ENCODE measurements at regions not wholly inside any gene's neighbourhood (a gene's known extent, or its start where the extent isn't known, plus 50 kb on each side); places are given as distances from the start of the nearest gene placed in this dataset.
"Not testable (repeated sequence)": the region's sequence is repeated elsewhere in the genome, so short reads cannot be mapped to it uniquely, and the experiment has no call there.

DNA sequence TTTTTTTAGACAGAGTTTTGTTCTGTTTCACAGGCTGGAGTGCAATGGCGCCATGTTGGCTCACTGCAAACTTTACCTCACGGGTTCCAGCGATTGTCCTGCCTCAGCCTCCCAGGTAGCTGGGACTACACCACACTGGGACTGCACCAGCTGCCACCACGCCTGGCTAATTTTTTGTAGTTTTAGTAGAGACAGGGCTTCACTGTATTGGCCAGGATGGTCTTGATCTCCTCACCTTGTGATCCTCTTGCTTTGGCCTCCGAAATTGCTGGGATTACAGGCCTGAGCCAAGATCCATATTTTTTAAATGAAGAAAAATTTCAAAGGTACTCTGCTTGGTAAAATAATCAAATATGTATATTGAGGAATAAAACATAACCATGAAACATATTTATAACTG is 195.8 kb upstream of the TPTE start:
- not testable (repeated sequence) for H3K36me3 ChIP-seq, H3K4me1 ChIP-seq, H3K27me3 ChIP-seq, H3K4me3 ChIP-seq, H3K27ac ChIP-seq, ATAC-seq
- WGBS, 2 donors (ENCODE audit: low coverage in 1 of 2): 46 to 69% methylated on average over 5 of the region's 5 CpGs
- H3K9me3 ChIP-seq: peaks cover 0 to 15% (median 0%) of the 10 kb centered on the region in 3 donors

DNA sequence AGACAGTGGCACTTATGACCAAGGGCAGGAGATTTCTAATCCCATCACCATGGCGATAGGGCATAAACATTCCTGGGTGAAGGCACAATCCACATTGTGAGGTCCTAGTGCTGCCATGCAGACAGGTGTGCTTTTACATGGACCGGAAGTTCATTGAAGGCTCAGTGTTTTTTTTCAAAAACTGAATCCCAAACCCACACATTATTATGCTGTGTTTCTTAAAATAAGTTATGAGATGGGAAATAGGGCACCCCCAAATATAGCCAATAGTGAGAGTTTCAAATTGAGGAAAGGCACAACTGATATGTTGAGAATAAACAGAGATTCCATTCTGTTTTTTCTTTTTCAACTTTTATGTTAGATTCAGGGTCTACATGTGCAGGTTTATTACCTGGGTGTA is 195.2 kb upstream of the TPTE start:
- H3K4me3 ChIP-seq, ATAC-seq, H3K27ac ChIP-seq, H3K36me3 ChIP-seq, H3K27me3 ChIP-seq, H3K4me1 ChIP-seq: not testable (repeated sequence)
- WGBS, 2 donors (ENCODE audit: low coverage in 1 of 2): 81 to 84% methylated on average over 2 of the region's 2 CpGs
- H3K9me3 ChIP-seq: peaks cover 0 to 21% (median 0%) of the 10 kb centered on the region in 3 donors

DNA sequence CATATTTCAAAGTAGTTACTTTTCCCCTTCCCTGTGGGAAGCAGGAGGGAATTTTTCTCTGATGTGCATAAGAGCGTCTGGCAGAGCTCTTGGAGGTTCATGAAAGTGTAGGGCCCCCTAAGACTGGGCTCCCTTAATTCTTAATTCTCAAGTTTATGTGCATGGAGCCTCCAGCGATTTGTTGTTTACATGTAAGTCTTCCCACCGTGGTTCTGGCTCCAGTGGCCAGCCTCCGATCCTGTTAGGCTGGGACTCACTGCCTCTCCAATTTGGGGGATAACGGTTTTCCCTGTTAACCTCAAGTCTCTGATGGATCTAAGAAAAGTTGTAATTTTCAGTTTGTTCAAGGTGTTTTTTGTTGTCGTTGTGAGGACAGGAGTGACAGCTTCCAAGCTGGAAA is 192.7 kb upstream of the TPTE start:
- 44 to 54% methylated on average over 6 of the region's 6 CpGs for WGBS, 2 donors (ENCODE audit: low coverage in 1 of 2)

DNA sequence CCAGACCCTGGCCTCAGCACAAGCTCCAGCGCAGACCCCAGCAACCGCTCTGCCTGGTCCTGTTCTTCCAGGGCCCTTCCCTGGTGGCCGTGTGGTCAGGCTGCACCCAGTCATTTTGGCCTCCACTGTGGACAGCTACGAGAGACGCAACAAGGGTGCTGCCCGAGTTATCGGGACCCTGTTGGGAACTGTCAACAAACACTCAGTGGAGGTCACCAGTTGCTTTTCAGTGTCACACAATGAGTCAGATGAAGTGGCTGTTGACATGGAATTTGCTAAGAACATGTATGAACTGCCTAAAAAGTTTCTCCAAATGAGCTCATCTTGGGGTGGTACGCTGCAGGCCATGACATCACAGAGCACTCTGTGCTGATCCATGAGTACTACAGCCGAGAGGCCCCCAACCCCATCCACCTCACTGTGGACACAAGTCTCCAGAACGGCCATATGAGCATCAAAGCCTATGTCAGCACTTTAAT is 190.7 kb upstream of the TPTE start:
- ATAC-seq: peak; percentile 35
- H3K27ac ChIP-seq, H3K4me3 ChIP-seq, H3K4me1 ChIP-seq, H3K36me3 ChIP-seq: not testable (repeated sequence)
- peaks cover 11% of the 10 kb centered on the region for H3K27me3 ChIP-seq
- WGBS, 2 donors (ENCODE audit: low coverage in 1 of 2): 68 to 78% methylated on average over 10 of the region's 10 CpGs
- H3K9me3 ChIP-seq: peaks cover 0 to 28% (median 0%) of the 10 kb centered on the region in 3 donors

More for the DNA sequence above, 192.7 kb upstream of the TPTE start:
- not testable (repeated sequence) for H3K27ac ChIP-seq, H3K4me3 ChIP-seq, H3K4me1 ChIP-seq, ATAC-seq, H3K36me3 ChIP-seq
- Histone ChIP-seq H3K27me3 (peaks cover 11% of the 10 kb centered on the region), H3K9me3 (peaks cover 0 to 28% (median 0%) of the 10 kb centered on the region in 3 donors)

DNA sequence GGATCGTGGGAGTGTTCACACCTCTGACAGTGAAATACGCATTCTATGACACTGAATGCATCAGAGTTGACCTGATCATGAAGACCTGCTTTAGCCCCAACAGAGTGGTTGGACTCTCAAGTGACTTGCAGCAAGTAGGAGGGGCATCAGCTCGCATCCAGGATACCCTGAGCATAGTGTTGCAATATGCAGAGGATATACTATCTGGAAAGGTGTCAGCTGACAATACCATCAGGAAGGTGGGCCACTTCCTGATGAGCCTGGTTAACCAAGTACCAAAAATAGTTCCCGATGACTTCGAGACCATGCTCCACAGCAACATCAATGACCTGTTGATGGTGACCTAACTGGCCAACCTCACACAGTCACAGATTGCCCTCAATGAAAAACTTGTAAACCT is 190.2 kb upstream of the TPTE start:
- peak; percentile 9 for ATAC-seq
- Histone ChIP-seq H3K9me3 (peaks cover 0 to 27% (median 0%) of the 10 kb centered on the region in 3 donors), H3K27me3 (peaks cover 11% of the 10 kb centered on the region)
- not testable (repeated sequence) for H3K27ac ChIP-seq, H3K4me1 ChIP-seq, H3K4me3 ChIP-seq, H3K36me3 ChIP-seq
- 66 to 75% methylated on average over 5 of the region's 5 CpGs for WGBS, 2 donors (ENCODE audit: low coverage in 1 of 2)

DNA sequence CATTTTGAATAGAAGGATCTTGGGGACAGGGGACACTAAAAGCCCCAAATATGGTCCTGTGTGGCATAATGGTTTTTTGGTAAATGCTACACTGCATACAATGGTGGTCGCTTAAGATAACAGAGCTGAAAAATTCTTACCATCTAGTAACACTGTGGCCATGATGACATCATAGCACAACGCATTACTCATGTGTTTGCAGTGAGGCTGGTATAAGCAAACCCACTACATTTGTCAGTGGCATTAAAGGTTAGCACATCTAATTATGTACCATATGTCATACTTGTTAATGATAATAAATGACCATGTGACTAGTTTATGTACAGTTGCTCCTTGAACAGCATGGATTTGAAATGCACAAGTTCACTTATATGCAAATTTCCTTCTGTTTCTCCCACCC is 188.4 kb upstream of the TPTE start:
- not testable (repeated sequence) for H3K36me3 ChIP-seq, H3K4me3 ChIP-seq, H3K27ac ChIP-seq, H3K4me1 ChIP-seq
- ATAC-seq: peak; percentile 10
- peaks cover 0 to 18% (median 0%) of the 10 kb centered on the region in 3 donors for H3K9me3 ChIP-seq
- 24 to 56% methylated on average over 1 to 2 of the region's 2 CpGs for WGBS, 2 donors (ENCODE audit: low coverage in 1 of 2)
- peaks cover 15% of the 10 kb centered on the region for H3K27me3 ChIP-seq

DNA sequence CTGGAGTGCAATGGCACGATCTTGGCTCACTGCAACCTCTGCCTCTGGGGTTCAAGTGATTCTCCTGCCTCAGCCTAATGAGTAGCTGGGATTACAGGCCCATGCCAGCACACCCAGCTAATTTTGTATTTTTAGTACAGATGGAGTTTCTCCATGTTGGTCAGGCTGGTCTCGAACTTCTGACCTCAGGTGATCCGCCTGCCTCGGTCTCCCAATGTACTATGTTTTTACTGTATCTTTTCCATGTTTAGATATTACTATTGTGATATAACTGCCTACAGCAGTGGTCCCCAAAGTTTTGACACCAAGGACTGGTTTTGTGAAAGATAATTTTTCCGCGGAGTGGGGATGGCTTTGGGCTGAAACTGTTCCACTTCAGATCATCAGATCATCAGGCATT is 187.0 kb upstream of the TPTE start:
- H3K27ac ChIP-seq, ATAC-seq, H3K4me1 ChIP-seq, H3K4me3 ChIP-seq, H3K36me3 ChIP-seq: not testable (repeated sequence)
- H3K9me3 ChIP-seq: peaks cover 0 to 18% (median 0%) of the 10 kb centered on the region in 3 donors
- peaks cover 19% of the 10 kb centered on the region for H3K27me3 ChIP-seq
- 67 to 79% methylated on average over 5 to 6 of the region's 6 CpGs for WGBS, 2 donors (ENCODE audit: low coverage in 1 of 2)

DNA sequence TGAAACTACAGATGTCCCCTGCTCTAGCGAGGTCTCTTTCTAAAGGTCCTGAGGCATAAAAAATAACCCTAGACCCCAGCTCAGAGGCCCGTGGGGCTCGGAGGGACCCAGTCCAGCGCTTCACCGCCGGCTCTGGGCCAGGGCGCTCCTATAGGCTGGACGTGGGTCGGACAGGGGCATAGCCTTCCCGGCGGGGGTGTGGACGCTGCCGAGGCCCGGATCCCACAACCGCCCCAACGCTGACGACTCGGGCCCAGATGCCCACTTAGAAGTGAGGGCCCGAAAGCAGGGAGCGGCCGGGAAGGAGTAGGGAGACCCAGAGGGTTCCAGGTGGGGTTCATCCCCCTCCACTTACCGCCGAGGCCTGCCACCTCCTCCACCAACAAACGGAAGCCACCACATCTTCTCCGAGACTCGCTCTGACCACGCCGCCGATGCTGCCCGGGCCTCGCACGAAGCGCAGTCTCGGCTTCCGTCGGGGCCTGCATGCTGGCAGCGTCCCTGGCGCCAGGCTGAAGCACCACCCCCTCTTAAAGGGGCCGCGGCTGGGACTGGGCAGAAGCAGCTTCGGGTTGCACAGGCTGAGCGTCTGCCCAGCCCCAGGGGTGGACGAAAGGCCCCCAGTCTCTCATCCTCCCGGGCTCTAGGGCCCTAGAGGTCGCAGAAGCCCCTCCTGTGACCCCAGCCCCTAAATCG is 179.0 kb upstream of the TPTE start:
- not testable (repeated sequence) for H3K4me3 ChIP-seq, H3K36me3 ChIP-seq, H3K27me3 ChIP-seq, H3K27ac ChIP-seq, H3K4me1 ChIP-seq
- peak; percentile 13 for ATAC-seq
- H3K9me3 ChIP-seq: peaks cover 0 to 27% (median 4%) of the 10 kb centered on the region in 3 donors
- WGBS, 2 donors (ENCODE audit: low coverage in 1 of 2): 30% methylated on average over 2 of the region's 46 CpGs; no CpG with 5 or more reads in 1 of the 2 donors

DNA sequence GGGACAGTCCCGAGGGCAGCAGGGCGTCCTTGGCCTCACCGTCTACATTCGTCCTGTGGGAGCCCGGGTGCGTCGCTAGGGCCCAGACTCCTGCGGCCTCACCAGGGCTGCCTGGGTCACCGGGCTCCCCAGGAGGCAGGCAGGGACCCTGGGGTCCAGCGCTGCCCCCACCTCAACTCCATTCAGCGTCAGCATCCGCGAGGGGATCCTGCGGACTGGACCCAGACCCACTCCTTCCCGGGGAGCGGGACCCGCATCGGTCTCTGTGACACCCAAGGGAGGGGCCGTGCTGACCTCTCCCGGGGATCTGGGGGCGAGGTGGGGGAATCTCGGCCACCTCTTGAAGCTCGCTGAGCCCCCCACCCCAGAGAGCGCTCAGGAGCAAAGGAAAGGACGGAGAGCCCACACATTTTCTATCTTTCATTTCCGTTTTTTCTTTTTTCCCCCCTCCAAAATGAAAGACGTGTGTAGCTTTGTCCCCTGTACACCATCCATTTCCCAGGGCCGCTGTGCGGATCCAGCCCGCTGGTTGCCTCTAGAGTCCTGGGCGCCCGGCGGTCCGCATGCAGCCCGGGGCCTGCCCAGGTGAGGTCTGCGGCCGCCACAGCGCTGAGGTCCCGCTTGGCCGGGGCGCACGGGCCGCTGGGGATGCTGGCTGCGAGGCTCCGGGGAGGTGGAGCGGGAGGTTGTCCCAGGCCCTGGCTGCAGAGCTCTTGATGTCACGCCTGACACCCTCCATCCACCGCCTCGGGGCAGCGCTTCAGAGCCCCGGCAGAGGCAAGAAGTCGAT is 178.0 kb upstream of the TPTE start:
- not testable (repeated sequence) for H3K4me3 ChIP-seq, H3K36me3 ChIP-seq, H3K27me3 ChIP-seq, H3K4me1 ChIP-seq, H3K27ac ChIP-seq, ATAC-seq
- WGBS, 2 donors (ENCODE audit: low coverage in 1 of 2): 75 to 80% methylated on average over 7 to 15 of the region's 52 CpGs
- H3K9me3 ChIP-seq: peaks cover 0 to 36% (median 4%) of the 10 kb centered on the region in 3 donors

DNA sequence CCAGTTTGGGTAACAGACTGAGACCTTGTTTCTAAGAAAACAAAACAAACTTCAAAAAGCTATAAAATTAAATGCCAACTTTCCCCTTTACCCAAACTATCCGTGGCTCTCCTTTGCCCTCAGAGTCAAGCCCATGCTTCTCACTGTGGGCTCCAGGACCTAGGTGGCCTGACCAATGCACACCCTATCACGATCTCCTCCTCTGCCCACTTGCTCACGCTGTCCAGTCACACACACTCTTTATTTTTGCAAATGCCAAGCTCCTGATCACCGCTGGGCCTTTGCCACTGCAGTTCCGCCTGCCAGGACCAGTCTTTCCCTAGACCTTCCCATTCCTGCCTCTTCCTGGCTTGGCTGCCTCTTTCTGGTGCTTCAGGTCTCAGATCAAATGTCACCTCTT is 177.1 kb upstream of the TPTE start:
- not testable (repeated sequence) for H3K36me3 ChIP-seq, H3K4me1 ChIP-seq, H3K27ac ChIP-seq, H3K4me3 ChIP-seq, H3K27me3 ChIP-seq, ATAC-seq
- peaks cover 0 to 38% (median 4%) of the 10 kb centered on the region in 3 donors for H3K9me3 ChIP-seq
- WGBS, 2 donors (ENCODE audit: low coverage in 1 of 2): 26 to 36% methylated on average over 5 of the region's 5 CpGs

DNA sequence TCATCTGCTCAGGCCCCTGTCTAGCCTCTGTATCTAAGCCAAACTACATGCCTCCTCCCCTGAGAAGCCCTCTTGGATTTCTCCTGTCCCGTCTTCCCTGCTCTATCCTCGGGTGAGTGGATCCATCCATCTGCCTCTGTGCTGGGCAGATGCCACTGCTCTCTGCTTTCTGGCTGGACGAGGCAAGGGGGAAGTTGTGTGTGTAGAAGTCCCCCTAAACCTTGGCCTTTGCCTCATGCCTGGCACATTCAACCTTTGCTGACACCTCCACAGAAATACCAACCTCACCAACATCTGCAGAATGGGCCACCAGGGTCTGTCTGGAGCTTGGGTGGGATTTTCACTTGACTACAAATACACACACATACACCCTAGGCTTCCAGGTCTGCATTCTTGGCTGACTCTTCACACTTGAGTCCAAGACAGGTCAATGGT is 176.2 kb upstream of the TPTE start:
- H3K4me3 ChIP-seq, H3K27me3 ChIP-seq, H3K27ac ChIP-seq, H3K36me3 ChIP-seq, ATAC-seq, H3K4me1 ChIP-seq: not testable (repeated sequence)
- 39 to 56% methylated on average over 3 of the region's 3 CpGs for WGBS, 2 donors (ENCODE audit: low coverage in 1 of 2)
- peaks cover 0 to 45% (median 4%) of the 10 kb centered on the region in 3 donors for H3K9me3 ChIP-seq

DNA sequence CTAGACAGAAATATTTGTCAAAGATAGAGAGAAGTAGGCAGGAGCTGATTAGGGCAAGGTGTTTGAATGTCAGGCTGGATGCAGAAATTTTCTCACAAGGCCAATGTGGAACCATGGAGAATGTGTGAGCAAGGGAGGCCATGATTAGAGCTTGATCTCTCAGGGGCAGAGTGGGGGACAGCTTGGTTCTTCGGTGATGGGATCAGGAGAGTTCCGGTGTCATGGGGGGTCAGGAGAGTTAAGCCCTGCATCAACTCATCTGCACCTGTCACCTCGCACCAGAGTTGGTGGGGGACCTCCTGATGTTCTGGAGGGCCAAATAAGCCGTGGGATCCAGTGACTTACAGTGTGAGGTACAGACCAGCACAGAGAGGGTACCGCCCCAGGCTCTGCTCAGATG is 175.1 kb upstream of the TPTE start:
- H3K9me3 ChIP-seq: peaks cover 0 to 51% (median 4%) of the 10 kb centered on the region in 3 donors
- not testable (repeated sequence) for H3K27me3 ChIP-seq, H3K4me1 ChIP-seq, H3K36me3 ChIP-seq, H3K4me3 ChIP-seq, H3K27ac ChIP-seq
- ATAC-seq: peak; percentile 5
- WGBS, 2 donors (ENCODE audit: low coverage in 1 of 2): 63 to 94% methylated on average over 2 to 4 of the region's 5 CpGs

DNA sequence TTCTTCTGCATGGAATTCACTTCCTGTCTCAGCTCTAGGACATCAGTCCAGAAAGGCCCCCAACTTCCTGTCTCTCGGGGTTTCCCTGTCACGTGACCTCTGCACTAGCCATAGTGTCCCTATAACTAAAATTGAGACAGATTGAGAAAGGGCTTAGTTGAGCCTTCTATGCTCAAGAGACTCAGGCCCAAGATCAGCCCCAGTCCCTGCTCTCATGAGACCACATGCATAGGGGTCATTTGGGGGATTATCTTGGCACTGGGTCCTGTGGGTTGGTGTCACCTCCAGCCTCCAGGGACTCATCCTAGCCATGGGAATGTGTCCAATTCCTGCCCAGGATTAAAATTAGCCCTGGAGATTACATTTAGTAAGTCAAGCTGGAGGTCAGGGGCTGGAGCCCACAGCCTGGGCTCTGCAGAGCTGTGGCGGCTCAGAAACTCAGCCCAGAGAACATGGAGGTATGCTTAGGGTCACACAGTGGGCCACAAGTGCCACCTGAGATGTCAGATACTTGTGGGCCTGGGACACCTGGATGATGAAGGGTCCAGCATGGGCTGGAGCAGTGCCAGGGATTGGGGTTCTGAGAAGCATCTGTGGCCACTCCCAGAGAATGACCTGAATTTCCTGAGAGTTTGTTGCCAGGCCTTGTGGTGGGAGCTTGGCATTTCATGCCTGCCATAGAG is 174.3 kb upstream of the TPTE start:
- peak; percentile 6 for ATAC-seq
- H3K27ac ChIP-seq, H3K4me1 ChIP-seq, H3K4me3 ChIP-seq, H3K27me3 ChIP-seq, H3K36me3 ChIP-seq: not testable (repeated sequence)
- WGBS, 2 donors (ENCODE audit: low coverage in 1 of 2): 65 to 76% methylated on average over 3 of the region's 3 CpGs
- H3K9me3 ChIP-seq: peaks cover 0 to 55% (median 7%) of the 10 kb centered on the region in 3 donors

Data from gastroesophageal sphincter (tissue), 4 donors.